Neural progenitor cell (in vitro differentiated cells): ENCODE measurements at regions not wholly inside any gene's neighbourhood (a gene's known extent, or its start where the extent isn't known, plus 50 kb on each side); places are given as distances from the start of the nearest gene placed in this dataset.

Source experiments
- DNase-seq: peaks from one replicate; pipeline ENCODE4 v3.0.0-alpha.2; 2016; ENCODE audit warnings: low spot score
- H2AFZ ChIP-seq: fragments of 200-600 bp; sonication (generic); replicated peaks from 2 replicates; pipeline ENCODE4 v1.6.1; 2016; ENCODE audit warnings: antibody characterized with exemption
- H3F3A ChIP-seq: fragments of 200-600 bp; sonication (generic); 2 replicates; pipeline ENCODE4 v1.6.1; 2016; ENCODE audit warnings: antibody characterized with exemption, low read depth
- H3K27ac ChIP-seq: fragments of 200-600 bp; sonication (generic); 2 replicates; pipeline ENCODE4 v1.5.1; 2016; ENCODE audit warnings: mild to moderate bottlenecking
- H3K27me3 ChIP-seq: fragments of 200-600 bp; sonication (generic); 2 replicates; pipeline ENCODE4 v1.6.1; 2016; ENCODE audit warnings: mild to moderate bottlenecking, moderate library complexity
- H3K36me3 ChIP-seq: fragments of 200-600 bp; sonication (generic); 2 replicates; pipeline ENCODE4 v1.5.1; 2016
- H3K4me1 ChIP-seq: fragments of 200-600 bp; sonication (generic); 2 replicates; pipeline ENCODE4 v1.6.1; 2016; ENCODE audit warnings: mixed run types
- H3K4me2 ChIP-seq: fragments of 200-600 bp; sonication (generic); 2 replicates; pipeline ENCODE4 v1.6.1; 2016
- H3K4me3 ChIP-seq: fragments of 200-600 bp; sonication (generic); 2 replicates; pipeline ENCODE4 v1.5.1; 2016
- H3K79me2 ChIP-seq: fragments of 200-600 bp; sonication (generic); 2 replicates; pipeline ENCODE4 v1.6.1; 2016; ENCODE audit warnings: low read depth
- H3K9ac ChIP-seq: fragments of 200-600 bp; sonication (generic); 2 replicates; pipeline ENCODE4 v1.6.1; 2016
- H3K9me3 ChIP-seq: fragments of 200-600 bp; sonication (generic); 2 replicates; pipeline ENCODE4 v1.5.1; 2016; ENCODE audit warnings: low read depth
- H4K20me1 ChIP-seq: fragments of 200-600 bp; sonication (generic); 2 replicates; pipeline ENCODE4 v1.6.1; 2016; ENCODE audit warnings: low read depth
- H3K27ac Mint-ChIP-seq: 3 replicates; pipeline ENCODE4 v1.8.0; 2021; ENCODE audit warnings: mixed read lengths
- H3K27me3 Mint-ChIP-seq: 2 replicates; pipeline ENCODE4 v1.8.0; 2022; ENCODE audit warnings: low read depth, mild to moderate bottlenecking, inconsistent platforms, moderate library complexity, mixed read lengths; ENCODE audit not compliant: insufficient read depth
- H3K36me3 Mint-ChIP-seq: 3 replicates; pipeline ENCODE4 v1.8.0; 2021; ENCODE audit warnings: mixed read lengths
- H3K4me1 Mint-ChIP-seq: 3 replicates; pipeline ENCODE4 v1.8.0; 2021; ENCODE audit warnings: mixed read lengths
- H3K4me3 Mint-ChIP-seq: 3 replicates; pipeline ENCODE4 v1.8.0; 2021; ENCODE audit warnings: mild to moderate bottlenecking, moderate library complexity, mixed read lengths
- H3K9me3 Mint-ChIP-seq: 3 replicates; pipeline ENCODE4 v1.8.0; 2020; ENCODE audit warnings: mixed read lengths
- CTCF ChIP-seq: fragments of 200-600 bp; sonication (generic); IDR thresholded peaks from 2 replicates; pipeline ENCODE4 v1.5.1; 2017; ENCODE audit warnings: antibody characterized with exemption, mild to moderate bottlenecking
- EZH2 ChIP-seq: fragments of 200-600 bp; sonication (generic); IDR thresholded peaks from 2 replicates; pipeline ENCODE4 v1.6.1; 2017; ENCODE audit warnings: antibody characterized with exemption, mild to moderate bottlenecking, moderate library complexity
- EZH2phosphoT487 ChIP-seq: fragments of 200-600 bp; sonication (generic); IDR thresholded peaks from 2 replicates; pipeline ENCODE4 v1.6.1; 2017; ENCODE audit warnings: antibody characterized with exemption

GRCh38 chr14:97200245-97200644 lies 403.1 kb downstream of the VRK1 start:
- TF ChIP-seq EZH2 = no peak
- no peak for TF ChIP-seq CTCF
- no peak for TF ChIP-seq EZH2phosphoT487
- no peaks in the 10 kb centered on the region for H3K4me1 ChIP-seq
- no peak overlapping the region for H3K4me3 Mint-ChIP-seq
- no peaks in the 10 kb centered on the region for H3K4me1 Mint-ChIP-seq
- no peaks in the 10 kb centered on the region for H3K27me3 Mint-ChIP-seq
- no peaks in the 10 kb centered on the region for H3F3A ChIP-seq
- no peak overlapping the region for H3K27ac ChIP-seq
- no peaks in the 10 kb centered on the region for H4K20me1 ChIP-seq
- H3K4me2 ChIP-seq = no peak overlapping the region
- DNase-seq = no peak
- no peak overlapping the region for H3K27ac Mint-ChIP-seq
- H3K4me3 ChIP-seq = no peak overlapping the region
- H3K36me3 ChIP-seq = no peaks in the 10 kb centered on the region
- H3K9me3 ChIP-seq = no peaks in the 10 kb centered on the region
- no peak overlapping the region for H2AFZ ChIP-seq
- no peaks in the 10 kb centered on the region for H3K36me3 Mint-ChIP-seq
- no peaks in the 10 kb centered on the region for H3K79me2 ChIP-seq
- no peaks in the 10 kb centered on the region for H3K27me3 ChIP-seq
- H3K9me3 Mint-ChIP-seq = peaks cover 4% of the 10 kb centered on the region
- no peak overlapping the region for H3K9ac ChIP-seq

- Histone ChIP-seq H3K36me3 (no peaks in the 10 kb centered on the region), H4K20me1 (no peaks in the 10 kb centered on the region), H3K79me2 (no peaks in the 10 kb centered on the region), H3K9ac (no peak overlapping the region), H3F3A (no peaks in the 10 kb centered on the region), H2AFZ (no peak overlapping the region), H3K4me2 (no peak overlapping the region), H3K4me1 (no peaks in the 10 kb centered on the region), H3K4me3 (no peak overlapping the region), H3K27ac (no peak overlapping the region), H3K9me3 (no peaks in the 10 kb centered on the region), H3K27me3 (no peaks in the 10 kb centered on the region)
- H3K27me3 Mint-ChIP-seq = peaks cover 5% of the 10 kb centered on the region
- DNase-seq = no peak
- no peaks in the 10 kb centered on the region for H3K36me3 Mint-ChIP-seq
- H3K4me1 Mint-ChIP-seq = no peaks in the 10 kb centered on the region
- TF ChIP-seq CTCF = no peak
- no peak for TF ChIP-seq EZH2phosphoT487
- TF ChIP-seq EZH2 = no peak
- no peak overlapping the region for H3K27ac Mint-ChIP-seq
- no peaks in the 10 kb centered on the region for H3K9me3 Mint-ChIP-seq
- H3K4me3 Mint-ChIP-seq = no peak overlapping the region
Observed at GRCh38 chr14:97206916-97207315, 409.7 kb downstream of the VRK1 start.

GRCh38 chr14:97210202-97210601 lies 413.0 kb downstream of the VRK1 start:
- no peaks in the 10 kb centered on the region for H3K9me3 Mint-ChIP-seq
- Histone ChIP-seq H3K4me1 (no peaks in the 10 kb centered on the region), H3K9me3 (no peaks in the 10 kb centered on the region), H3K27me3 (no peaks in the 10 kb centered on the region), H3K79me2 (no peaks in the 10 kb centered on the region), H2AFZ (no peak overlapping the region), H3K4me2 (no peak overlapping the region), H3K4me3 (no peak overlapping the region), H3K27ac (no peak overlapping the region), H4K20me1 (no peaks in the 10 kb centered on the region), H3K36me3 (no peaks in the 10 kb centered on the region), H3F3A (no peaks in the 10 kb centered on the region), H3K9ac (no peak overlapping the region)
- no peak overlapping the region for H3K27ac Mint-ChIP-seq
- H3K4me1 Mint-ChIP-seq = no peaks in the 10 kb centered on the region
- no peaks in the 10 kb centered on the region for H3K36me3 Mint-ChIP-seq
- peaks cover 5% of the 10 kb centered on the region for H3K27me3 Mint-ChIP-seq
- no peak overlapping the region for H3K4me3 Mint-ChIP-seq
- DNase-seq = no peak
- TF ChIP-seq EZH2 (no peak), CTCF (no peak), EZH2phosphoT487 (no peak)

- Histone ChIP-seq H2AFZ (no peak overlapping the region), H3K36me3 (no peaks in the 10 kb centered on the region), H3K79me2 (no peaks in the 10 kb centered on the region), H3K27me3 (peaks cover 15% of the 10 kb centered on the region), H3K4me3 (no peak overlapping the region), H3K27ac (no peak overlapping the region), H3K4me1 (no peaks in the 10 kb centered on the region), H3K9me3 (no peaks in the 10 kb centered on the region), H3F3A (peaks cover 1% of the 10 kb centered on the region), H4K20me1 (no peaks in the 10 kb centered on the region), H3K9ac (no peak overlapping the region), H3K4me2 (no peak overlapping the region)
- Mint-ChIP-seq H3K4me3 (no peak overlapping the region), H3K27ac (no peak overlapping the region), H3K9me3 (no peaks in the 10 kb centered on the region), H3K27me3 (peaks cover 4% of the 10 kb centered on the region), H3K36me3 (no peaks in the 10 kb centered on the region), H3K4me1 (no peaks in the 10 kb centered on the region)
- DNase-seq = no peak
- TF ChIP-seq EZH2 (no peak), EZH2phosphoT487 (no peak), CTCF (no peak)
Observed at GRCh38 chr14:97212399-97212798, 415.2 kb downstream of the VRK1 start.
